ENCODE measurements at regions not wholly inside any gene's neighbourhood (a gene's known extent, or its start where the extent isn't known, plus 50 kb on each side); places are given as distances from the start of the nearest gene placed in this dataset.
"Not testable (repeated sequence)": the region's sequence is repeated elsewhere in the genome, so short reads cannot be mapped to it uniquely, and the experiment has no call there.

DNA sequence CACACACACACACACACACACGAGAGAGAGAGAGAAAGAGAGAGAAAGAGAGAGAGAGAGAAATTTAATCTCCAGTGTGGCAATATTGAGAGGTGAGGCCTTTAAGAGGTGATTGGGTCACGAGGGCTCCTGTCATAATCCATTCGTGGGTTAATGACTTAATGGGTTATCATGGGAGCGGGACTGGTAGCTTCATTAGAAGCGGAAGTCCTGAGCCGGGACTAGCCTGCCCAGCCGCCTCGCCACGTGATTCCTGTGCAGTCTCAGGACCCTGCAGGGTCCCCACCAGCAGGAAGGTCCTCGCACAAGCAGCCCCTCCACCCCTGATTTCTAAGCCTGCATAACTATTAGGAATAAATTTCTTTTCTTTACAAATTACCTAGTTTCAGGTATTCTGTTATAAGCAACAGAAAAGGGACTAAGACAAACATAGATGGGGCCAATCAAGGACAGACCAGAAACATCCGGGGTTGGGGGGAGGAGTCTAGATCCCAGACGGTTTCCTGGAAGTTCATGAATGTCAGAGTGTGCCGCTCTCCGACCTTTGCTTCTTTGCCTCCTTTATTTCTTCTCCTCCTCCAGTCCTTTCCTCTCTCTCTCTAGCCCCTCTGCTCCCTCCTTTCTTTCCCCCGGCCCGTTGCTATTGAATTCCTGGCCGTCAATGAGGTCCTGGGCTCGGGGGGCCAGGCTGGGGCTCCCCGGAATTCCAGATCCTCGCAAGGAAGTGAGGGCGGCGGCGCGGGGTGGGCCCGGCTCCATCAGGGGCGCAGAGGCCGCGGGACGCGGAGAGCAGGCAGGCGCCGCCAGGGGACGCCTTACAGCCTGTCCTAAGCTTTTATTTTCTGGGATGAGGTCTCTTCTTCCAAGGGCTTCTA is 146.8 kb downstream of the CYP26A1 start:
- Mint-ChIP-seq H3K4me1 (ENCODE audit: low read depth in 2 of 2) (no peaks in the 10 kb centered on the region), H3K27ac (no peak overlapping the region), H3K9me3 (no peaks in the 10 kb centered on the region), H3K27me3 (peaks cover 2 to 24% of the 10 kb centered on the region in 2 donors), H3K36me3 (no peaks in the 10 kb centered on the region), H3K4me3 (no peak overlapping the region)
- ATAC-seq = no peak
- DNase-seq (ENCODE audit: low spot score) = no peak

DNA sequence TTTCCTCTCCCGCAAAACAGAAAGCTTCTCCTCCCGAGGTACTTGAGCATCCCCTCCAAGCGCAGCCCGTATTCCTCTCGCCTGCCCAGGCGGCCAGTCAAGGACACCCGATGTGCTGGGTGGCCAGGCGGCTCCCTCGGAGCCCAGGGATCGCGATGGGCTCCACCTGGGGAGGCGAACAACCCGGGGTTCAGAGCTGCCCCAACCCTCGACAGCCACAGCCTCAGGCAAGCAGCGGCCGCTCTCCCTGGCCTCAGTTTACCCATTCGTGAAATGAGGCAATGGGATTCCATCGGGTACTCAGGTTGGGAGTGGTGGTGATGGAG is 147.4 kb downstream of the CYP26A1 start:
- Mint-ChIP-seq H3K4me3 (no peak overlapping the region), H3K27me3 (peaks cover 2 to 24% of the 10 kb centered on the region in 2 donors)

DNA sequence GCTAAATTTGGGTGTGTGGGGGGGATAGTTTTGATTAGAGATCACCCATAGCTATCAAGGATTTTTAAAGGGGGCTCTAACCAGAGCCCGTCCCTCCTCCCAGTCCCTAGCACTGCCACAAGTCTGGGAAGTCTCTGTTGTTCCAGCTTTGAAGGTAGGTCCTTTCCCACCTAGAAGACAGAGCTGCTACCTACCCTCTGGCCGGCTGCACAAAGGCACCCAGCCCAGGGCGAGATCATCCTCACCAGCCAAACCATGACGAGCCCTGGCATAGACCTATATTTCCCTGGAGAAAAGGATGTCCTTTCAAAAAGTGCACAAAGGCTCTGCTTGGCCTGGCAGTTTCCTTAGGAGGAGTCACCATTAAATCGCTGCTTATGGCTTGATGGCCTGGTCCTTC is 147.8 kb downstream of the CYP26A1 start:
- no peaks in the 10 kb centered on the region for H3K9me3 Mint-ChIP-seq
- DNase-seq (ENCODE audit: low spot score) (no peak), ATAC-seq (no peak)
- no peaks in the 10 kb centered on the region for H3K36me3 Mint-ChIP-seq
- peaks cover 2 to 22% of the 10 kb centered on the region in 2 donors for H3K27me3 Mint-ChIP-seq
- no peak overlapping the region for H3K4me3 Mint-ChIP-seq
- no peaks in the 10 kb centered on the region for H3K4me1 Mint-ChIP-seq (ENCODE audit: low read depth in 2 of 2)
- H3K27ac Mint-ChIP-seq = no peak overlapping the region

More for the DNA sequence above, 147.4 kb downstream of the CYP26A1 start:
- no peak overlapping the region for H3K27ac Mint-ChIP-seq
- no peaks in the 10 kb centered on the region for H3K36me3 Mint-ChIP-seq
- ATAC-seq = no peak
- no peak for DNase-seq (ENCODE audit: low spot score)
- H3K9me3 Mint-ChIP-seq = no peaks in the 10 kb centered on the region
- no peaks in the 10 kb centered on the region for H3K4me1 Mint-ChIP-seq (ENCODE audit: low read depth in 2 of 2)

DNA sequence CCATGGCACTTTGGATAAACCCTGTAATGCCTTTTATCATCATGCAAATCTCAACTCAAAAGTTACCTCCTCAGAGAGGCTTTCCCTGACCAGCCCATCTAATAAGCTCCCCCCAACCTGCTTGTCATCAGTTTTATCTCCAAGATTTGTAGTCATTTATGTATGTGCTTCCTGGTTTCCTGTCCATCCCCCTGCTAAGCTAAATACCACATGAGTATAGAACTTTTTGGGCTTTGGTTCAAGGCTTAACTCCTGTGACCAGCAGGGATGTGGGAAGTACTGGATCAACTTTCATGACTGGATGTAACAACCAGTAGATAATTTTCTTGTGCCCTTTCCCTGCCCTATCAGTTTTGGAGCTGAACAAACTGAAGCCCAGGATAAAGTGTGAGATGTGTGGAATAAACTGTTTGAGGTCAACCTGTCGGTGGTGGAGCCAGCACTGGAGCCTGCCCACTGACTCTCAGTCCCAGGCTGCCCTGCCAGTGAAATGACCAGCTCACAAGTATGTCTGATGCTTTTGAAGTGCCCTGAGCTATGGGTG is 148.6 kb downstream of the CYP26A1 start:
- no peak overlapping the region for H3K4me3 Mint-ChIP-seq
- H3K36me3 Mint-ChIP-seq = no peaks in the 10 kb centered on the region
- H3K27ac Mint-ChIP-seq = no peak overlapping the region
- no peak for DNase-seq (ENCODE audit: low spot score)
- ATAC-seq = no peak
- H3K9me3 Mint-ChIP-seq = no peaks in the 10 kb centered on the region
- H3K4me1 Mint-ChIP-seq (ENCODE audit: low read depth in 2 of 2) = no peaks in the 10 kb centered on the region
- H3K27me3 Mint-ChIP-seq = peaks cover 0 to 17% of the 10 kb centered on the region in 2 donors

DNA sequence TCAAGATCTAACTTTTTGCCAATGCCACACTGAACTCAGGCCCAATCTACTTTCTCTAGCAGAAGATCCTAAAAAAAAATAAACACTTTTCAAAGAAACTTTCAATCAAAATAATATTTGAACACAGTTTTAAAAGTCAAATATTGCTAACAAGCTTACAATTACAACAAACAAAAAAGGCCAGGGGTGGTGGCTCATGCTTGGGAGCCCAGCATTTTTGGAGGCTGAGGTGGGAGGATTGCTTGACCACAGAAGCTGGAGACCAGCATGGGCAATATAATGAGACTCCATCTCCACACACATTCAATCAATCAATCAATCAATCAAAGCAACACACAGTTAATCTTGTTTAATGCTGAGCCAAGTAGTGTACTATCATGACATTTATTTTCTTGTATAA is 149.2 kb downstream of the CYP26A1 start:
- H3K4me1 Mint-ChIP-seq (ENCODE audit: low read depth in 2 of 2) = no peaks in the 10 kb centered on the region
- DNase-seq (ENCODE audit: low spot score) = no peak
- no peak for ATAC-seq
- H3K27ac Mint-ChIP-seq = no peak overlapping the region
- no peaks in the 10 kb centered on the region for H3K36me3 Mint-ChIP-seq
- H3K4me3 Mint-ChIP-seq = no peak overlapping the region
- H3K9me3 Mint-ChIP-seq = no peaks in the 10 kb centered on the region
- H3K27me3 Mint-ChIP-seq = peaks cover 0 to 17% of the 10 kb centered on the region in 2 donors

DNA sequence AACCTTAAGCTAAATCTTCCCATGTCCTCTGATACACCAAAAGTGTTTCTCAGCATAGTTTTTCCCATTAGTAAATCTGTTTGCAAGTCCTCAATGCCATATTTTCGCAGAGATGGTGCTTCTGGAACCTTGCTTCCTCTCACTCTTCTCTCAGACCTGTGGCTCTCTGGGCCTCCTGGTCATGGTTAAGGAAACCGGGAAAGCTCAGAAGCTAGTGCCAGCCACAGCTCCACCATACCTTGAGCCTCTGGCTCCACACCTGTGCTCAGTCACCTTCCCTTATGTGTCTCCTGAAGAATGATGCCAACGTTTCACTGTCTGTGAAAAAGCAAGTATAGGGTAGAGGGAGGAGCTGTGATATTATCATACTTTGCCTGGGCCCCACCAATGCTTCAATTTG is 149.6 kb downstream of the CYP26A1 start:
- ATAC-seq (no peak), DNase-seq (ENCODE audit: low spot score) (no peak)
- Mint-ChIP-seq H3K9me3 (no peaks in the 10 kb centered on the region), H3K27ac (no peak overlapping the region), H3K27me3 (peaks cover 0 to 17% of the 10 kb centered on the region in 2 donors), H3K4me3 (no peak overlapping the region), H3K4me1 (ENCODE audit: low read depth in 2 of 2) (no peaks in the 10 kb centered on the region), H3K36me3 (no peaks in the 10 kb centered on the region)

DNA sequence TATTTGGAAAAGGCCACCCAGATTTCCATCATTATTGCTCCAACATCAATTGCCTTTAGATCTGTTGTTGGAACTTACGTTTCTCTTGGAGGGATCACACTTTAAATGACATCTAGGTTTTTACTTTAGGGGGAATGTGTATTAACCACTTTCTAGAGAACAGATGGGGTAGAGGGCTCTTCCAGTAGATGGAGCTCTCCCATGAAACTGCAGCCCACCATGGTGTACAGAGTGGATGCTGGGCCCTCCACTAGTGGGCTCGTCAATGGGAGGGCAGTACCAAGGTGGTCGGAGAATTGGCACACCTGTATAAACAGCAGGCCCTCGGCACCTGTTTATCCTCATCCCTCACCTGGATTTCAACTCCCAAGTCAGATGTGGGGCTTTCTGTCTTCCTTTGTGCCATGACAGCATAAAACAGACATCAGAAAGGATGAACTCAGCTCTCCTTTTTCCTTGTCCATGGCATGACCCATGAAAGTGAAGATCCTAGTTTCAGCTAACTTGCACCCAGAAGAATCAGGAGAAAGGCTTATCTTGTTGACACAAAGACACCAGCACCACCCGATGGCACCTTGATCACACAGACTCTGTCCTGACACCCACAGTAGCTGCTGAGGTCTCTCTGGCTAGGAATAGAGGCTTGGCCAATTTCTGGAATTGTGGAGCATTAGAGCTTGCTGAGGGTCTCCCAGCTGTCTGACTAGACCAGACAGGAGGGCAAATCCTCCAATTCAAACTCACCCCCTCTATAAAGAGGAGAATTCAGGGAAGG is 150.5 kb downstream of the CYP26A1 start:
- Mint-ChIP-seq H3K4me1 (ENCODE audit: low read depth in 2 of 2) (no peaks in the 10 kb centered on the region), H3K4me3 (no peak overlapping the region), H3K9me3 (no peaks in the 10 kb centered on the region), H3K36me3 (no peaks in the 10 kb centered on the region), H3K27ac (no peak overlapping the region), H3K27me3 (peaks cover 0 to 17% of the 10 kb centered on the region in 2 donors)
- DNase-seq (ENCODE audit: low spot score) = no peak
- ATAC-seq = no peak

DNA sequence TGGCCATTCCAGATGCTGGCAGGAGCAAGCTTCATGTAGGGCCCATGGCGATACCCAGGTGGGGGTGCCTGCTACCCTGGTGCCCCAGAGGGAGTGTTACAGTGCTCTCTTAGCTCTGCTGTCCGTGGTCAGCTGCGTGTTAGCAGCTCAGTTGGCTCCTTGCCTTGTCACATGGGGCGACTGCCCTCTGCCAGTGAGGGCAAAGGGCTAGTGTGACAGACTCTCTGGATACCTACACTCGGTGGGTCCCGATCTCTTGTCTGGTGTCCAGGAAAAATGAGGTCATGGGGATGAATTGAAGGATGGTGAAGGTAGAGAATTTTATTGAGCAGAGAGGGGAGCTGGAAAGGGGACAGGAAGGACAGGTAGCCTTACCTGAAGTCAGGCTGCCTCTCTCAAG is 152.2 kb downstream of the CYP26A1 start:
- Mint-ChIP-seq H3K36me3 (no peaks in the 10 kb centered on the region), H3K27me3 (peaks cover 2 to 10% of the 10 kb centered on the region in 2 donors), H3K27ac (no peak overlapping the region), H3K9me3 (no peaks in the 10 kb centered on the region), H3K4me1 (ENCODE audit: low read depth in 2 of 2) (no peaks in the 10 kb centered on the region), H3K4me3 (no peak overlapping the region)
- no peak for DNase-seq (ENCODE audit: low spot score)
- peak in 1 of 2 donors; percentile 33 for ATAC-seq

DNA sequence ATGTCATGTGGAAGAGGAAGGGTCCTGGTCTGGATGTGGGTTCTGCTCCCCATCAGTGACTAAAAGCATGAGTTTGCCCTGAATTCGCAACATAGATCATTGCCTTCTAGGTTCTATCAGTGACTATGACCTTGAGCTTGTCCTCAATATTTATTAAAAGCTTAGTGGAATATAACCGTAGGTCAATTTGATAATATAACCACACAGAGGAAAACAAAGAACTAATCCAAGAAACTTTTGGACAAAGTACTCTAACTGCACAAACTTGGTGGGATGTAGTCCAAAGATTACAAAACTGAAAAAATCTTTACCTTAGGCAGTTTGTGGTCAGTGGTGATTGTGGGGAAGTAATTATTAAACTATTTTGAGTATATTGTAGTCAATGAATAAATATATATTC is 152.9 kb downstream of the CYP26A1 start:
- Mint-ChIP-seq H3K9me3 (no peaks in the 10 kb centered on the region), H3K27me3 (peaks cover 2 to 13% of the 10 kb centered on the region in 2 donors), H3K4me3 (no peak overlapping the region), H3K4me1 (ENCODE audit: low read depth in 2 of 2) (no peaks in the 10 kb centered on the region), H3K27ac (no peak overlapping the region), H3K36me3 (no peaks in the 10 kb centered on the region)
- DNase-seq (ENCODE audit: low spot score) (no peak), ATAC-seq (no peak)

DNA sequence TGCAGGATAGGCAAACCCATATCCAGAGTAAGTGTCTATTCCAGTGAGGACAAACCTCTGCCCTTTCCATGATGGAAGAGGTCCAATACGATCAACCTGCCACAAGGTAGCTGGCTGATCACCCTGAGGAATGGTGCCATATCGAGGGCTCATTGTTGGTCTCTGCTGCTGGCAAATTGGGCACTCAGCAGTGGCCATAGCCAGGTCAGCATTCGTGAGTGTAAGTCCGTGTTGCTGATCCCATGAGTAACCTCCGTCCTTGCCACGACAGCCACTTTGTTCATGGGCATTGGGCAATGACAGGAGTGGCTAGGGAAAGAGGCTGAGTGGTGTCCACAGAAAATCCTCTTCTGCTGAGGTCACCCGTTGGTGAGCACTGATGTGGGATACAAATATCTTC is 156.9 kb downstream of the CYP26A1 start:
- H3K4me1 Mint-ChIP-seq (ENCODE audit: low read depth in 2 of 2); H3K9me3 Mint-ChIP-seq; H3K4me3 Mint-ChIP-seq; DNase-seq (ENCODE audit: low spot score); H3K27ac Mint-ChIP-seq; H3K36me3 Mint-ChIP-seq; ATAC-seq: not testable (repeated sequence)
- peaks cover 6 to 11% of the 10 kb centered on the region in 2 donors for H3K27me3 Mint-ChIP-seq

DNA sequence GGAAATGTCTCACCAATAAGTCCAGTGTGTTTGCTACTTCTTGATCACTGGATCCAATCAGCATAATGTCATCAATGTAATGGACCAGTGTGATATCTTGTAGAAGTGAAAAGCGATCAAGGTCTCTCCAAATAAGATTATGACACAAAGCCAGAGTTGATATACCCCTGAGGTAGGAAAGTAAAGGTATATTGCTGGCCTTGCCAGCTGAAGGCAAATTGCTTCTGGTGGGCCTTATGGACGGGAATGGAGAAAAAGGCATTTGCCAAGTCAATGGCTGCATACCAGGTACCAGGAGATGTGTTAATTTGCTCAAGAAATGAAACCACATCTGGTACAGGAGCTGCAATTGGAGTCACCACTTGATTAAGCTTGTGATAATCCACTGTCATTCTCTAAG is 158.5 kb downstream of the CYP26A1 start:
- H3K4me1 Mint-ChIP-seq (ENCODE audit: low read depth in 2 of 2); H3K9me3 Mint-ChIP-seq; H3K36me3 Mint-ChIP-seq; ATAC-seq; DNase-seq (ENCODE audit: low spot score); H3K4me3 Mint-ChIP-seq; H3K27ac Mint-ChIP-seq: not testable (repeated sequence)
- H3K27me3 Mint-ChIP-seq = peaks cover 6 to 11% of the 10 kb centered on the region in 2 donors

DNA sequence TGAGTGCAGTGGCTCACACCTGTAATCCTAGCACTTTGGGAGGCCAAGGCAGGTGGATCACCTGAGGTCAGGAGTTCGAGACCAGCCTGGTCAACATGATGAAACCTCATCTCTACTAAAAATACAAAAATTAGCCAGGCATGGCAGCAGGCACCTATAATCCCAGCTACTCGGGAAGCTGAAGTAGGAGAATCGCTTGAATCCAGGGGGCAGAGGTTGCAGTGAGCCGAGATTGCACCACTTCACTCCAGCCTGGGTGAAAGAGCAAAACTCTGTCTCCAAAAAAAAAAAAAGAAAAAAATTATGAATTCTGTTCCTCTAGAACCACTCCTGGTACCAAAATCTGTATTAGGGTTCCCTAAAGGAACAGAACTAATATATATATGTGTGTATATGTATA is 161.2 kb downstream of the CYP26A1 start:
- not testable (repeated sequence) for H3K36me3 Mint-ChIP-seq; H3K27me3 Mint-ChIP-seq; H3K9me3 Mint-ChIP-seq; H3K4me3 Mint-ChIP-seq; DNase-seq (ENCODE audit: low spot score); ATAC-seq; H3K4me1 Mint-ChIP-seq (ENCODE audit: low read depth in 2 of 2); H3K27ac Mint-ChIP-seq

DNA sequence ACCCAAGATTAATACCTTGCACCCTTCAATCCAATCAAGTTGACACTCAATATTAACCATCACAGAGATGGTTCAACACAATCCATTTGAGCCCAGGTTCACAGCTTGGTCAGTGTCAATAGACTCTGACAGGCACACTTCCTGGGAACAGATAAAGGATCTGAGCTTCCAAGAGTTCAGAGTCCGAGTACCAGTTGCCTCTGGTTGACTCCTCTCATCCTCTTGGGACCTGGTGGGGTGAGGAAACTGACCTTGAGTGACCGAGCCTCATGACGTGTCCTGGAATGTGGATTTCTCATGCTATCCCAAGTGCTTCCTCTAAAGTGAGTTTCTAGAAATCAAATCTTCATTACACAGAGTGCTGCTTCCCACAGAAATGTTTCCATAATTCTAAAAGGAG is 162.0 kb downstream of the CYP26A1 start:
- Mint-ChIP-seq H3K4me1 (ENCODE audit: low read depth in 2 of 2) (no peaks in the 10 kb centered on the region), H3K27ac (no peak overlapping the region), H3K36me3 (no peaks in the 10 kb centered on the region), H3K9me3 (no peaks in the 10 kb centered on the region), H3K27me3 (peaks cover 13 to 15% of the 10 kb centered on the region in 2 donors), H3K4me3 (no peak overlapping the region)
- no peak for ATAC-seq
- DNase-seq (ENCODE audit: low spot score) = no peak

DNA sequence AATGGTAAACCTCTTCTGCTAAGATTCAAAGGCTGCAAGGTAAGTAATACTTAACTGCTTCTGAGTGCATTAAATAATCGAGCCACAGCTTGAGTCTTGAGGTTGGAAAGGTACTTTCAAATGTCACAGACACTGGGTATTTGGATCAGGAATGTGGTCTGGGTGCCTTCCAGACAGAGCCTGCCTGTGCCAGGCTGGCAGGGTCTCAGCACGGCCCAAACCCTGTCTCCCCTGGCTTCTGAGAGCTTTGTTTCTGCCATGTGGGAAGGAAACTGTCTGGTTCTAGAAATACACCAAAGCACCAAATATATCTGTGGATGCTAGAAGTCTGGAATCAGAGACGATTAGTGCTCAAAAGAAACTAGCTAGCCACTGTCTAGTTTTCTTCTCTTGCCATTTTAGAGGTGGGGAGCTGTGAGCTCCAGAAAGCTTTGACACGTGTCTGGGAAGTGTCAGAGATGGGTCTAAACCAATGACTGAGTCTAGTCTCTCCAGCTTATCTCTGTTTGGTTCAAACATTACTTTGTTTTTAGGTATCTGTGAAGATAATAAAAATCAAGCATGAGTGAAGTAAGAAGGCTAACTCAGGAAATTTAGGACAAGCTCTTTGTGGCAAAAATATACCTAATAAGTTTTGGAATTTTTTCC is 162.8 kb downstream of the CYP26A1 start:
- Mint-ChIP-seq H3K36me3 (no peaks in the 10 kb centered on the region), H3K4me3 (no peak overlapping the region), H3K4me1 (ENCODE audit: low read depth in 2 of 2) (no peaks in the 10 kb centered on the region), H3K27me3 (peaks cover 10 to 14% of the 10 kb centered on the region in 2 donors), H3K9me3 (no peaks in the 10 kb centered on the region), H3K27ac (no peak overlapping the region)
- DNase-seq (ENCODE audit: low spot score) = no peak
- ATAC-seq = no peak

All from natural killer cell treated with Interleukin-12 subunit alpha and Interleukin-12 subunit beta and Interleukin-15 and Interleukin-18, amount 100 ng/mL, for 72 hours (primary cell).